ENCODE measurements at regions not wholly inside any gene's neighbourhood (a gene's known extent, or its start where the extent isn't known, plus 50 kb on each side); places are given as distances from the start of the nearest gene placed in this dataset.

DNA sequence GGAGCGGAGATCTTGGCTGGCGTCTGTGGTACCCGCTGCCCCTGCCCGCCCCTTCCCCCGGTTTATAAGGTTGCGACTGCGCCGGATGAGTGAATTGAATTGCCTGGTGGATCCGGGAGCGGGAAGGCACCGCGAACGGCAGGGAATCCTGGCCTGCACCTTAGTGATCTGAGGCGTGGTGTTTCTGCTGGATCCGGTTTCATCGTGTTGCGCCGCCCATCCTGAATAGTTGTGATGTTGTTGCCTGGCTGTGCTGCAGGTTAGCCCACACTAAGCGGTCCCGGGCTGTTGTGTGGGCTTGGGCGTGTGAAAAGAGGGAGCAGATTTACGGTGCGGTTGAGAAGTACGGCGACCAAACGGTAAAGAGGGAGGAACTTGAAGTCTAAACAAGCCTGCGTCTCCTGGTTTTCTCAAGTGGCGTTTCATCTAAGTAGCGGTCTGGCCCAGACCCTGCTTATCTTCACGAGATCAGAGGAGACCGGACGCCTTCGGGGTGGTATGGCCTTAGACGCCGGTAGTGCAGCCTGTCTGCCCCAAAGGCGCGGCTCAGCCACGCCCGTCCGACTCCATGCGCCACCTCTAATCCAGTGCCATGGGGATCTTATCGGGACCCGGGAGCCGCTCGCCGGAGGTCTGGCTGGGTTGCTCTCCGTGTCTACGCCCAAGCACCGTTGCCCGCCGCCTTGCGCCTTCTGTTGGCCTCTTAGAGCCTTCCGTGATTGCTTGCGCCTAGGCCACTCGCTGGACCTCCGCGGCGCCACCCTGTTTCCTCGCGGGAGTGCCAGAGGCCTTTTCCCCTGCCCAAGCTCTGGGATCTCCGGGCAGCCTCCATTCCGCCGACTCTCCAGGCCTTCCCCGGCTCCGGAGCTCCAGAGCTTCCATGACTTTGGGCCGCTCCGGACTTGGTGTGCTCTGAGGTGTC lies 87.5 kb upstream of the RHOU start:
- DNase-seq = peak; percentile 54 to 59
- H3K4me3 ChIP-seq (replicated peaks in 1 of 3) = peak overlapping the region in 2 of 3 donors; percentile 28 to 30
- H3K27me3 ChIP-seq = peaks cover 16% of the 10 kb centered on the region
- H3K36me3 ChIP-seq = no peaks in the 10 kb centered on the region
- intact Hi-C loops (cut with DNase I) = no loop called here
- TF ChIP-seq, protein P1, sequence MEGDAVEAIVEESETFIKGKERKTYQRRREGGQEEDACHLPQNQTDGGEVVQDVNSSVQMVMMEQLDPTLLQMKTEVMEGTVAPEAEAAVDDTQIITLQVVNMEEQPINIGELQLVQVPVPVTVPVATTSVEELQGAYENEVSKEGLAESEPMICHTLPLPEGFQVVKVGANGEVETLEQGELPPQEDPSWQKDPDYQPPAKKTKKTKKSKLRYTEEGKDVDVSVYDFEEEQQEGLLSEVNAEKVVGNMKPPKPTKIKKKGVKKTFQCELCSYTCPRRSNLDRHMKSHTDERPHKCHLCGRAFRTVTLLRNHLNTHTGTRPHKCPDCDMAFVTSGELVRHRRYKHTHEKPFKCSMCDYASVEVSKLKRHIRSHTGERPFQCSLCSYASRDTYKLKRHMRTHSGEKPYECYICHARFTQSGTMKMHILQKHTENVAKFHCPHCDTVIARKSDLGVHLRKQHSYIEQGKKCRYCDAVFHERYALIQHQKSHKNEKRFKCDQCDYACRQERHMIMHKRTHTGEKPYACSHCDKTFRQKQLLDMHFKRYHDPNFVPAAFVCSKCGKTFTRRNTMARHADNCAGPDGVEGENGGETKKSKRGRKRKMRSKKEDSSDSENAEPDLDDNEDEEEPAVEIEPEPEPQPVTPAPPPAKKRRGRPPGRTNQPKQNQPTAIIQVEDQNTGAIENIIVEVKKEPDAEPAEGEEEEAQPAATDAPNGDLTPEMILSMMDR (IDR thresholded peaks at IDR 0.05) = no peak
- TF ChIP-seq POLR2A (IDR thresholded peaks at IDR 0.05) = no peak
- WGBS, 2 donors = 3 to 11% methylated on average over 35 to 38 of the region's 67 CpGs
- H3K9me3 ChIP-seq = no peaks in the 10 kb centered on the region
- peaks cover 12 to 14% of the 10 kb centered on the region in 2 donors for H3K4me1 ChIP-seq
- H3K27ac ChIP-seq = no peak overlapping the region

DNA sequence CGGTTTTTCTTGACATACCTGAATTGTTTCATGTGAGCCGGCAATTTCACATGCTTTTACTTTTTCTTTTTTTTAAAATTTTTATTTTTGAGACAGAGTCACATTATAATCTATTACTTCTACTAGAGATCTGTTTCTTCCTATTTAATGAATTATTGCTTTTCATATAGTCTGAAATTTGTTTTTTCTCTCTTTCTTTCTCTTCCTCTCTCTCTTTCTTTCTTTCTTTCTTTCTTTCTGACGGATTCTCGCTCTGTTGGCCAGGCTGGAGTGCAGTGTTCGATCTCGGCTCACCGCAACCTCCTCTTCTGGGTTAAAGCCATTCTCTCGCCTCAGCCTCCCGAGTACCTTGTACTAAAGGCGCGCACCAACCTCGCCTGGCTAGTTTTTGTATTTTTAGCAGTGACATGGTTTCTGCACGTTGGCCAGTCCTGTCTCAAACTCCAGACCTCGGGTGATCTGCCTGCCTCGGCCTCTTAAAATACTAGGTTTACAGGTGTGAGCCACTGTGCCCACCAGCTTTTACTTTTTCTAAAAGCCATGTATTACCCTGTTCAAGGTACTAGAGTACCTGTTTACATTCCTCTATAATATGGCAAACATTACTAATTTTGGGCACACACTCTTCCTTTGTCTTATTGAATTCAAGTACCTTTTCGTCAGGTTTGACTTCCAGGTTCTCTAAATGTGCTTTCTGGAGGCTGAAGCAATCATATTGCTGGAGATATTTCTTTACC lies 86.5 kb upstream of the RHOU start:
- DNase-seq = no peak
- peaks cover 16% of the 10 kb centered on the region for H3K27me3 ChIP-seq

DNA sequence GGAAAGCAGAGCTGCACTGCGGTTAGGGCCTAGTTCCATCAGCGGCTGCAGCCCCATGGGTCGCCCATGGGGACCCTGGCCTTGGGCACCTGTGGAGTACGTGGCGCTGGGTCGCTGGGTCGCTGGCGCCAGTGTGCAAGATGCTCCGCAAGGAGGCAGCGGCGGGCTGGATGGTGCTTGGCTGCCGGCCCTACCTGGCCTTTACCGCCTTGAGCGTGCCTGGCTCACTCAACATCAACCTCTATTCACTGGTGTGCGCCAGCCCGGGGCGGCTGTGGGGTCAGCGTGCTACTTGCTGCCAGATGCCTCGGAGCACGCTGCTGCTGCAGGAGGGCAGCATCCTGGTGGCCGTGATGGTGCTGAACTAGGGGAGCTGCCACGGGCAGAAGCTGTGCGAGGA lies 85.1 kb upstream of the RHOU start:
- H3K36me3 ChIP-seq = no peaks in the 10 kb centered on the region
- no peaks in the 10 kb centered on the region for H3K9me3 ChIP-seq
- peaks cover 12 to 14% of the 10 kb centered on the region in 2 donors for H3K4me1 ChIP-seq
- no peak overlapping the region for H3K27ac ChIP-seq
- TF ChIP-seq POLR2A (IDR thresholded peaks at IDR 0.05) = no peak
- TF ChIP-seq, protein P1 (IDR thresholded peaks at IDR 0.05) = no peak
- WGBS, 2 donors = 27 to 30% methylated on average over 6 to 22 of the region's 23 CpGs
- H3K4me3 ChIP-seq (replicated peaks in 1 of 3) = no peak overlapping the region
- no peak for DNase-seq
- H3K27me3 ChIP-seq = peaks cover 16% of the 10 kb centered on the region
- intact Hi-C loops (cut with DNase I) = no loop called here

More for the DNA sequence above, 86.5 kb upstream of the RHOU start:
- Histone ChIP-seq H3K36me3 (no peaks in the 10 kb centered on the region), H3K4me1 (peaks cover 12 to 14% of the 10 kb centered on the region in 2 donors), H3K4me3 (replicated peaks in 1 of 3) (no peak overlapping the region), H3K9me3 (no peaks in the 10 kb centered on the region), H3K27ac (no peak overlapping the region)
- WGBS, 2 donors = 47 to 54% methylated on average over 16 of the region's 16 CpGs
- TF ChIP-seq, protein P1 (IDR thresholded peaks at IDR 0.05) = no peak
- TF ChIP-seq POLR2A (IDR thresholded peaks at IDR 0.05) = no peak
- intact Hi-C loops (cut with DNase I) = no loop called here

DNA sequence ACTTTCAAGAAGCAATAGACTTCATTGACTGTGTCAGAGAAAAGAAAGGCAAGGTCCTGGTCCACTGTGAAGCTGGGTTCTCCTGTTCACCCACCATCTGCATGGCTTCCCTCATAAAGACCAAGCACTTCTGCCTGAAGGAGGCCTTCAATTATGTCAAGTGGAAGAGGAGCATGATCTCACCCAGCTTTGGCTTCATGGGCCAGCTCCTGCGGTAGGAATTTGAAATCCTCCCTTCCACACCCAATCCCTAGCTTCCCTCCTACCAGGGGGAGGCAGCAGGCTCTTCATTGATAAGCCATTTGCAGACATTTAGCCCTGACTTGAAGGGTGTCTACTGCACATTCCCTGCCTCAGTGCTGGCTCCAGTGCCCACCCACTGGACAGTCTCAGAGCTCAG lies 84.3 kb upstream of the RHOU start:
- H3K36me3 ChIP-seq = no peaks in the 10 kb centered on the region
- TF ChIP-seq, protein P1 (IDR thresholded peaks at IDR 0.05) = no peak
- no peak for TF ChIP-seq POLR2A (IDR thresholded peaks at IDR 0.05)
- peaks cover 12 to 14% of the 10 kb centered on the region in 2 donors for H3K4me1 ChIP-seq
- H3K4me3 ChIP-seq (replicated peaks in 1 of 3) = no peak overlapping the region
- H3K27ac ChIP-seq = no peak overlapping the region
- intact Hi-C loops (cut with DNase I) = no loop called here
- H3K9me3 ChIP-seq = no peaks in the 10 kb centered on the region
- WGBS, 2 donors = 71 to 78% methylated on average over 1 of the region's 1 CpG
- DNase-seq = no peak
- H3K27me3 ChIP-seq = peaks cover 16% of the 10 kb centered on the region
